MCF 10A (cell line): ENCODE measurements at regions not wholly inside any gene's neighbourhood (a gene's known extent, or its start where the extent isn't known, plus 50 kb on each side); places are given as distances from the start of the nearest gene placed in this dataset.

Source experiments
- BruUV-seq: library from RNA; stranded (reverse); fragments of 400-500 nt; replicated peaks from 2 replicates; lab custom pipeline; 2021; lab: Mats Ljungman, UMichigan
- CTCF ChIA-PET: fragments of 300-600 bp; sonication (Branson Sonifier 250); formaldehyde crosslinking; extraction: SDS; loops from one replicate; lab custom pipeline; 2021; ENCODE audit warnings: antibody characterized with exemption, inconsistent platforms; lab: Yijun Ruan, JAX
- POLR2A ChIA-PET: fragments of 300-600, 350-650 bp; sonication (Branson Sonifier 250); formaldehyde crosslinking; extraction: SDS; loops from one replicate; lab custom pipeline; 2020; ENCODE audit warnings: antibody characterized with exemption, inconsistent platforms; lab: Yijun Ruan, JAX
- DNase-seq: peaks from one replicate; pipeline ENCODE4 v3.0.0-alpha.2; 2018; ENCODE audit not compliant: unreplicated experiment
- H3K27ac Mint-ChIP-seq: one replicate; pipeline ENCODE4 v1.8.0; 2022; ENCODE audit warnings: mild to moderate bottlenecking, low read depth, mixed read lengths; ENCODE audit not compliant: unreplicated experiment
- H3K27me3 Mint-ChIP-seq: one replicate; pipeline ENCODE4 v1.8.0; 2022; ENCODE audit warnings: mixed read lengths; ENCODE audit not compliant: insufficient read depth, unreplicated experiment
- H3K36me3 Mint-ChIP-seq: one replicate; pipeline ENCODE4 v1.8.0; 2022; ENCODE audit warnings: mild to moderate bottlenecking, moderate library complexity, mixed read lengths; ENCODE audit not compliant: insufficient read depth, unreplicated experiment
- H3K4me1 Mint-ChIP-seq: one replicate; pipeline ENCODE4 v1.8.0; 2022; ENCODE audit warnings: mixed read lengths; ENCODE audit not compliant: insufficient read depth, unreplicated experiment
- H3K4me3 Mint-ChIP-seq: one replicate; pipeline ENCODE4 v1.8.0; 2022; ENCODE audit warnings: mild to moderate bottlenecking, moderate library complexity, mixed read lengths; ENCODE audit not compliant: unreplicated experiment
- H3K9me3 Mint-ChIP-seq: one replicate; pipeline ENCODE4 v1.8.0; 2022; ENCODE audit warnings: mixed read lengths; ENCODE audit not compliant: unreplicated experiment
- intact Hi-C: fragments of 100-400 bp; cut with micrococcal nuclease; formaldehyde crosslinking; loops from 2 replicates; pipeline ENCODE4 v1.14.1; 2022
- TF ChIP-seq, protein P1 (sequence below): fragments of 200-600 bp; IDR thresholded peaks from one replicate; pipeline ENCODE4 v1.8.0; 2022; ENCODE audit warnings: antibody characterized with exemption, mild to moderate bottlenecking; ENCODE audit not compliant: unreplicated experiment

DNA sequence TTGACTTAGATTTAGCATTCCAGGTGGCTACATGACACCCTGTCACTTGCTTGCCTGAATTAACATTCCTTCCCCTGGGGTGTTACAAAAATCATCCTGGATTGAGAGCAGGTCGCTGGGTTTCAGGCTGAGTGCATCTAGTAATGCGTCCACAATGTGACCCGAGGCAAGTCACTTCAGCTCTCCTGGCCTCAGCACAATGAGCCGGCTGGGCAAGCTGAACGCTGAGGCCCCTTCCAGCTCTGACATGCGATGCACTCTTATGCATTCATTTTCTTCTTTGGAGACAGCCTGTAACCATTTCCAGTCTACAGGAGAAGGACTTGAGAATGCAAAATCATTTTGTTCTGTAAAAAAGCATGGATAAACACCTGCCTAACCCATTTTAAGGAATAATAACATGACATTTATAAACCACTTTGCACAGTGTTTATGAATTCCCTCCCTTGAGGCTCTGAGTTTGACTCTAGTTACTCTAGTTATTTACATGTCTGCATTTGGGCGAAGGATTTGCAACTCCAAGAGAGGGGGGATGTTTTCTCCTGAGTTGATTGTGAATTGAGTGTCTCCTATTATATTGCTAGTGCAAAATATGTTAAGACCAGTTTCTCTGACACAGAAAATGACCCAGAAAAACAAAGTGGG, 63.0 kb upstream of the CPO start:
- intact Hi-C loops, result no loop called here
- TF ChIP-seq, protein P1, sequence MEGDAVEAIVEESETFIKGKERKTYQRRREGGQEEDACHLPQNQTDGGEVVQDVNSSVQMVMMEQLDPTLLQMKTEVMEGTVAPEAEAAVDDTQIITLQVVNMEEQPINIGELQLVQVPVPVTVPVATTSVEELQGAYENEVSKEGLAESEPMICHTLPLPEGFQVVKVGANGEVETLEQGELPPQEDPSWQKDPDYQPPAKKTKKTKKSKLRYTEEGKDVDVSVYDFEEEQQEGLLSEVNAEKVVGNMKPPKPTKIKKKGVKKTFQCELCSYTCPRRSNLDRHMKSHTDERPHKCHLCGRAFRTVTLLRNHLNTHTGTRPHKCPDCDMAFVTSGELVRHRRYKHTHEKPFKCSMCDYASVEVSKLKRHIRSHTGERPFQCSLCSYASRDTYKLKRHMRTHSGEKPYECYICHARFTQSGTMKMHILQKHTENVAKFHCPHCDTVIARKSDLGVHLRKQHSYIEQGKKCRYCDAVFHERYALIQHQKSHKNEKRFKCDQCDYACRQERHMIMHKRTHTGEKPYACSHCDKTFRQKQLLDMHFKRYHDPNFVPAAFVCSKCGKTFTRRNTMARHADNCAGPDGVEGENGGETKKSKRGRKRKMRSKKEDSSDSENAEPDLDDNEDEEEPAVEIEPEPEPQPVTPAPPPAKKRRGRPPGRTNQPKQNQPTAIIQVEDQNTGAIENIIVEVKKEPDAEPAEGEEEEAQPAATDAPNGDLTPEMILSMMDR, result no peak

GRCh38 chr2:206881708-206882410, 57.5 kb upstream of the CPO start:
- no peak overlapping the region for H3K4me3 Mint-ChIP-seq
- CTCF ChIA-PET, result interaction anchor here (0.6 kb wide), 1 partner anchor 70 kb away, joined by 4 read pairs; no protein-coding TSS in a partner anchor

More for the DNA sequence above, 63.0 kb upstream of the CPO start:
- no TSS peak for BruUV-seq
- Mint-ChIP-seq H3K9me3 (no peaks in the 10 kb centered on the region), H3K4me3 (no peak overlapping the region), H3K36me3 (peaks cover 5% of the 10 kb centered on the region), H3K27me3 (no peaks in the 10 kb centered on the region), H3K27ac (no peak overlapping the region), H3K4me1 (no peaks in the 10 kb centered on the region)
- DNase-seq, result no peak
- ChIA-PET POLR2A (interaction anchor here (0.6 kb wide), 1 partner anchor 473 kb away, joined by 5 read pairs; no protein-coding TSS in a partner anchor), CTCF (no interaction called here)

DNA sequence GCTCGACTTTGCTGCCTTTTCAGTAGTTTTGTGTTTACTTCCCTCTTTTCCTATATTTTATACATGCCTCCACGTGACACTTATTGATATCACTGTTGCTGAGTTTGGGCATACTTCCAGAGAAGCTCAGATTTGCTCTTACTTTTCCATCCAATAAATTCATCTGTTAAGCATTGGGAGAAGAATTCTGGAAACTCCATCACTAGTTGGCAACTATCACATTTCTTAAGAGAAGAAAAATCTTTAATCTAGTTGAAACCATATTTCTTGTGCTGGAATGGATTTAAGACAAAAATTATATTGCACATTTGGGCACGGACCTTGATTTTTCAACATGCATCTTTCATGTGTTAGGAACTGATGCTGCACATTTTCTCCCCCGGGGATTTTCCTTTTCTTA, 52.6 kb upstream of the CPO start:
- H3K27ac Mint-ChIP-seq, result no peak overlapping the region
- no peak for DNase-seq
- BruUV-seq, result no TSS peak
- intact Hi-C loops, result no loop called here
- ChIA-PET CTCF (no interaction called here), POLR2A (no interaction called here)
- H3K4me1 Mint-ChIP-seq, result no peaks in the 10 kb centered on the region
- no peaks in the 10 kb centered on the region for H3K9me3 Mint-ChIP-seq
- H3K27me3 Mint-ChIP-seq, result no peaks in the 10 kb centered on the region
- peaks cover 7% of the 10 kb centered on the region for H3K36me3 Mint-ChIP-seq
- no peak overlapping the region for H3K4me3 Mint-ChIP-seq
- TF ChIP-seq, protein P1, result no peak

More at GRCh38 chr2:206881708-206882410, 57.5 kb upstream of the CPO start:
- no peak for DNase-seq
- Mint-ChIP-seq H3K4me1 (no peaks in the 10 kb centered on the region), H3K27me3 (no peaks in the 10 kb centered on the region), H3K27ac (no peak overlapping the region), H3K9me3 (no peaks in the 10 kb centered on the region), H3K36me3 (peaks cover 7% of the 10 kb centered on the region)
- intact Hi-C loops, result no loop called here
- TF ChIP-seq, protein P1, result no peak
- BruUV-seq, result no TSS peak
- POLR2A ChIA-PET, result no interaction called here

GRCh38 chr2:206887745-206888144, 51.6 kb upstream of the CPO start:
- no peaks in the 10 kb centered on the region for H3K9me3 Mint-ChIP-seq
- POLR2A ChIA-PET, result interaction anchor here (0.6 kb wide), 1 partner anchor 260 kb away, joined by 5 read pairs; no protein-coding TSS in a partner anchor
- H3K4me1 Mint-ChIP-seq, result no peaks in the 10 kb centered on the region
- CTCF ChIA-PET, result no interaction called here
- no peak overlapping the region for H3K27ac Mint-ChIP-seq
- no peak for DNase-seq
- no TSS peak for BruUV-seq
- intact Hi-C loops, result no loop called here
- H3K27me3 Mint-ChIP-seq, result no peaks in the 10 kb centered on the region
- TF ChIP-seq, protein P1, result no peak
- H3K4me3 Mint-ChIP-seq, result no peak overlapping the region
- no peaks in the 10 kb centered on the region for H3K36me3 Mint-ChIP-seq
